Nephron (organoid): ENCODE measurements at regions not wholly inside any gene's neighbourhood (a gene's known extent, or its start where the extent isn't known, plus 50 kb on each side); places are given as distances from the start of the nearest gene placed in this dataset.

ENCODE experiments used
- H3K27ac Mint-ChIP-seq, 3 experiments: 2 replicates each; pipeline ENCODE4 v1.8.0; 2020; ENCODE audit warnings: mixed read lengths in 3 of 3, mild to moderate bottlenecking in 2 of 3, moderate library complexity in 1 of 3
- H3K27me3 Mint-ChIP-seq: 2 replicates; pipeline ENCODE4 v1.8.0; 2021; ENCODE audit warnings: low read depth, mild to moderate bottlenecking, moderate library complexity, mixed read lengths
- H3K36me3 Mint-ChIP-seq: 2 replicates; pipeline ENCODE4 v1.8.0; 2020; ENCODE audit warnings: low read depth, mixed read lengths
- H3K4me1 Mint-ChIP-seq: 2 replicates; pipeline ENCODE4 v1.8.0; 2020; ENCODE audit warnings: mixed read lengths
- H3K4me3 Mint-ChIP-seq, 3 experiments: 2 replicates each; pipeline ENCODE4 v1.8.0; 2020; ENCODE audit warnings: mild to moderate bottlenecking in 3 of 3, mixed read lengths in 3 of 3, moderate library complexity in 2 of 3
- H3K9me3 Mint-ChIP-seq: 2 replicates; pipeline ENCODE4 v1.8.0; 2020; ENCODE audit warnings: mixed read lengths
- CTCF ChIP-seq, 3 experiments: fragments of 200-600 bp; sonication (generic); IDR thresholded peaks; one replicate each; pipeline ENCODE4 v1.5.0; 2021; ENCODE audit warnings: antibody characterized with exemption in 3 of 3; ENCODE audit not compliant: unreplicated experiment in 3 of 3

GRCh38 chr22:42194953-42195352 lies 64.3 kb upstream of the CYP2D6 start:
- Mint-ChIP-seq H3K27me3 (no peaks in the 10 kb centered on the region), H3K4me1 (no peaks in the 10 kb centered on the region), H3K4me3 (no peak overlapping the region), H3K9me3 (no peaks in the 10 kb centered on the region), H3K36me3 (peaks cover 3% of the 10 kb centered on the region), H3K27ac (no peak overlapping the region)
- TF ChIP-seq CTCF (IDR thresholded peaks at IDR 0.05; ENCODE audit: unreplicated experiment in 3 of 3): no peak

GRCh38 chr22:42194104-42194851 lies 63.7 kb upstream of the CYP2D6 start:
- Mint-ChIP-seq H3K27ac (no peak overlapping the region), H3K4me1 (no peaks in the 10 kb centered on the region), H3K27me3 (no peaks in the 10 kb centered on the region), H3K36me3 (peaks cover 2% of the 10 kb centered on the region), H3K9me3 (no peaks in the 10 kb centered on the region), H3K4me3 (no peak overlapping the region)
- no peak for TF ChIP-seq CTCF (IDR thresholded peaks at IDR 0.05; ENCODE audit: unreplicated experiment in 3 of 3)

- H3K4me3 Mint-ChIP-seq: no peak overlapping the region
- H3K27ac Mint-ChIP-seq: no peak overlapping the region
- no peaks in the 10 kb centered on the region for H3K9me3 Mint-ChIP-seq
- H3K36me3 Mint-ChIP-seq: no peaks in the 10 kb centered on the region
- no peaks in the 10 kb centered on the region for H3K27me3 Mint-ChIP-seq
- TF ChIP-seq CTCF (IDR thresholded peaks at IDR 0.05; ENCODE audit: unreplicated experiment in 3 of 3): no peak
- no peaks in the 10 kb centered on the region for H3K4me1 Mint-ChIP-seq
Measured at GRCh38 chr22:42192547-42192946, 61.9 kb upstream of the CYP2D6 start.

- no peaks in the 10 kb centered on the region for H3K27me3 Mint-ChIP-seq
- H3K4me1 Mint-ChIP-seq: no peaks in the 10 kb centered on the region
- H3K9me3 Mint-ChIP-seq: no peaks in the 10 kb centered on the region
- no peak overlapping the region for H3K27ac Mint-ChIP-seq
- no peak overlapping the region for H3K4me3 Mint-ChIP-seq
- no peak for TF ChIP-seq CTCF (IDR thresholded peaks at IDR 0.05; ENCODE audit: unreplicated experiment in 3 of 3)
- no peaks in the 10 kb centered on the region for H3K36me3 Mint-ChIP-seq
Measured at GRCh38 chr22:42190274-42190673, 59.7 kb upstream of the CYP2D6 start.

- Mint-ChIP-seq H3K9me3 (no peaks in the 10 kb centered on the region), H3K36me3 (no peaks in the 10 kb centered on the region), H3K27ac (no peak overlapping the region), H3K27me3 (no peaks in the 10 kb centered on the region), H3K4me3 (no peak overlapping the region), H3K4me1 (no peaks in the 10 kb centered on the region)
- no peak for TF ChIP-seq CTCF (IDR thresholded peaks at IDR 0.05; ENCODE audit: unreplicated experiment in 3 of 3)
Measured at GRCh38 chr22:42189761-42190160, 59.2 kb upstream of the CYP2D6 start.

- TF ChIP-seq CTCF (IDR thresholded peaks at IDR 0.05; ENCODE audit: unreplicated experiment in 3 of 3): no peak
- H3K36me3 Mint-ChIP-seq: no peaks in the 10 kb centered on the region
- H3K27ac Mint-ChIP-seq: peak overlapping the region in 1 of 3 experiments; percentile 65
- no peak overlapping the region for H3K4me3 Mint-ChIP-seq
- no peaks in the 10 kb centered on the region for H3K9me3 Mint-ChIP-seq
- no peaks in the 10 kb centered on the region for H3K4me1 Mint-ChIP-seq
- no peaks in the 10 kb centered on the region for H3K27me3 Mint-ChIP-seq
Measured at GRCh38 chr22:42188808-42189447, 58.3 kb upstream of the CYP2D6 start.
